ENCODE measurements at regions not wholly inside any gene's neighbourhood (a gene's known extent, or its start where the extent isn't known, plus 50 kb on each side); places are given as distances from the start of the nearest gene placed in this dataset.

GRCh38 chr1:113246929-113247328 lies 143.4 kb upstream of the MAGI3 start:
- CTCF ChIA-PET, result no interaction called here
- intact Hi-C loops (cut with micrococcal nuclease; ENCODE audit: unreplicated experiment), result no loop called here

GRCh38 chr1:113247355-113247754 lies 143.0 kb upstream of the MAGI3 start:
- no peaks in the 10 kb centered on the region for H3K36me3 ChIP-seq (ENCODE audit: insufficient read depth, low read length, poor library complexity, severe bottlenecking)
- intact Hi-C loops (cut with micrococcal nuclease; ENCODE audit: unreplicated experiment), result no loop called here
- no TSS peak for BruUV-seq (replicated peaks)
- no peak overlapping the region for H3K4me3 ChIP-seq (ENCODE audit: low read depth, low read length, poor library complexity, severe bottlenecking)
- ChIA-PET POLR2A (ENCODE audit: low non-redundant PET) (interaction anchor here (0.6 kb wide), 1 partner anchor 50 kb away, joined by 3 read pairs; no protein-coding TSS in a partner anchor), CTCF (no interaction called here)
- no peak overlapping the region for H3K27ac ChIP-seq (ENCODE audit: low read depth, low read length, poor library complexity, severe bottlenecking)
- no peak for DNase-seq (ENCODE audit: low spot score)
- no peaks in the 10 kb centered on the region for H3K27me3 ChIP-seq (replicated peaks; ENCODE audit: insufficient read depth, low read depth, low read length, poor library complexity)
- H3K4me1 ChIP-seq (ENCODE audit: insufficient read depth, low read length, poor library complexity, severe bottlenecking), result no peaks in the 10 kb centered on the region
- no peaks in the 10 kb centered on the region for H3K9me3 ChIP-seq (ENCODE audit: low read depth, low read length, poor library complexity, severe bottlenecking)
- TF ChIP-seq EZH2 (IDR thresholded peaks at IDR 0.05; ENCODE audit: borderline replicate concordance, low read depth, low read length, poor library complexity, severe bottlenecking), result no peak
- no peak for TF ChIP-seq CTCF (conservative IDR thresholded peaks at IDR 0.05; ENCODE audit: low read depth, low read length)

More at GRCh38 chr1:113246929-113247328, 143.4 kb upstream of the MAGI3 start:
- Histone ChIP-seq H3K4me3 (ENCODE audit: low read depth, low read length, poor library complexity, severe bottlenecking) (no peak overlapping the region), H3K27me3 (replicated peaks; ENCODE audit: insufficient read depth, low read depth, low read length, poor library complexity) (no peaks in the 10 kb centered on the region), H3K27ac (ENCODE audit: low read depth, low read length, poor library complexity, severe bottlenecking) (no peak overlapping the region), H3K36me3 (ENCODE audit: insufficient read depth, low read length, poor library complexity, severe bottlenecking) (no peaks in the 10 kb centered on the region), H3K9me3 (ENCODE audit: low read depth, low read length, poor library complexity, severe bottlenecking) (no peaks in the 10 kb centered on the region), H3K4me1 (ENCODE audit: insufficient read depth, low read length, poor library complexity, severe bottlenecking) (no peaks in the 10 kb centered on the region)
- POLR2A ChIA-PET (ENCODE audit: low non-redundant PET), result interaction anchor here (0.5 kb wide), 1 partner anchor 349 kb away, joined by 3 read pairs; no protein-coding TSS in a partner anchor
- no TSS peak for BruUV-seq (replicated peaks)
- TF ChIP-seq EZH2 (IDR thresholded peaks at IDR 0.05; ENCODE audit: borderline replicate concordance, low read depth, low read length, poor library complexity, severe bottlenecking) (no peak), CTCF (conservative IDR thresholded peaks at IDR 0.05; ENCODE audit: low read depth, low read length) (no peak)
- no peak for DNase-seq (ENCODE audit: low spot score)

GRCh38 chr1:113247782-113248181 lies 142.5 kb upstream of the MAGI3 start:
- no peak for DNase-seq (ENCODE audit: low spot score)
- Histone ChIP-seq H3K4me1 (ENCODE audit: insufficient read depth, low read length, poor library complexity, severe bottlenecking) (no peaks in the 10 kb centered on the region), H3K27ac (ENCODE audit: low read depth, low read length, poor library complexity, severe bottlenecking) (no peak overlapping the region), H3K9me3 (ENCODE audit: low read depth, low read length, poor library complexity, severe bottlenecking) (no peaks in the 10 kb centered on the region), H3K36me3 (ENCODE audit: insufficient read depth, low read length, poor library complexity, severe bottlenecking) (no peaks in the 10 kb centered on the region), H3K27me3 (replicated peaks; ENCODE audit: insufficient read depth, low read depth, low read length, poor library complexity) (no peaks in the 10 kb centered on the region), H3K4me3 (ENCODE audit: low read depth, low read length, poor library complexity, severe bottlenecking) (no peak overlapping the region)
- intact Hi-C loops (cut with micrococcal nuclease; ENCODE audit: unreplicated experiment), result no loop called here
- ChIA-PET POLR2A (ENCODE audit: low non-redundant PET) (interaction anchor here (0.6 kb wide), 1 partner anchor 50 kb away, joined by 3 read pairs; no protein-coding TSS in a partner anchor), CTCF (no interaction called here)
- no peak for TF ChIP-seq CTCF (conservative IDR thresholded peaks at IDR 0.05; ENCODE audit: low read depth, low read length)
- TF ChIP-seq EZH2 (IDR thresholded peaks at IDR 0.05; ENCODE audit: borderline replicate concordance, low read depth, low read length, poor library complexity, severe bottlenecking), result no peak
- no TSS peak for BruUV-seq (replicated peaks)
